ENCODE measurements at regions not wholly inside any gene's neighbourhood (a gene's known extent, or its start where the extent isn't known, plus 50 kb on each side); places are given as distances from the start of the nearest gene placed in this dataset.

DNA sequence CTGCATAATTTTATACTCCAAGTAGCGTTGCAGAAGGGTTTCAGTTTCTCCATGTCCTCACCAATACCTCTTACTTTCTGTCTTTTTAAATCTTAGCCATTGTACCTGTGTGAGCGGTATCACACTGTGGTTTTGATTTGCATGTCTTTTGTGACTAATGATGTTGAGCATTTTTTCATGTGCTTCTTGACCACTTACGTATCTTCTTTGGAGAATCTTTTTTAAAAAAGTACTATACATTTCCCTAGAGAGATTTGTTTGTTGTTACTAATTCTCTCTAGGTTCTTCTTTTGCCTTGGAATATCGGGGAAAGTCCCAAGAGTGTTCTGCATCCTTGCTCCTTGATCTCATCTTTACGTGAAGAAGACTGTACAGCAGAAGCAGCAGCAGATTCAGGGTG is 81.8 kb upstream of the WARS2 start (continued):
- TF ChIP-seq, protein P1, sequence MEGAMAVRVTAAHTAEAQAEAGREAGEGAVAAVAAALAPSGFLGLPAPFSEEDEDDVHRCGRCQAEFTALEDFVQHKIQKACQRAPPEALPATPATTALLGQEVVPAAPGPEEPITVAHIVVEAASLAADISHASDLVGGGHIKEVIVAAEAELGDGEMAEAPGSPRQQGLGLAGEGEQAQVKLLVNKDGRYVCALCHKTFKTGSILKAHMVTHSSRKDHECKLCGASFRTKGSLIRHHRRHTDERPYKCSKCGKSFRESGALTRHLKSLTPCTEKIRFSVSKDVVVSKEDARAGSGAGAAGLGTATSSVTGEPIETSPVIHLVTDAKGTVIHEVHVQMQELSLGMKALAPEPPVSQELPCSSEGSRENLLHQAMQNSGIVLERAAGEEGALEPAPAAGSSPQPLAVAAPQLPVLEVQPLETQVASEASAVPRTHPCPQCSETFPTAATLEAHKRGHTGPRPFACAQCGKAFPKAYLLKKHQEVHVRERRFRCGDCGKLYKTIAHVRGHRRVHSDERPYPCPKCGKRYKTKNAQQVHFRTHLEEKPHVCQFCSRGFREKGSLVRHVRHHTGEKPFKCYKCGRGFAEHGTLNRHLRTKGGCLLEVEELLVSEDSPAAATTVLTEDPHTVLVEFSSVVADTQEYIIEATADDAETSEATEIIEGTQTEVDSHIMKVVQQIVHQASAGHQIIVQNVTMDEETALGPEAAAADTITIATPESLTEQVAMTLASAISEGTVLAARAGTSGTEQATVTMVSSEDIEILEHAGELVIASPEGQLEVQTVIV (IDR thresholded peaks at IDR 0.05; ENCODE audit: borderline replicate concordance, partially characterized antibody) = no peak
- TF ChIP-seq GABPA (IDR thresholded peaks at IDR 0.05; ENCODE audit: low read depth) (no peak), HDAC2 (IDR thresholded peaks at IDR 0.05) (no peak), PAX5 (IDR thresholded peaks at IDR 0.05; ENCODE audit: borderline replicate concordance, low read depth, low read length) (no peak), RCOR1 (conservative IDR thresholded peaks at IDR 0.05; ENCODE audit: low read depth, low read length) (no peak), ZSCAN29 (IDR thresholded peaks at IDR 0.05) (no peak), ESRRA (IDR thresholded peaks at IDR 0.05; ENCODE audit: low read length) (no peak), SRF (IDR thresholded peaks at IDR 0.05; ENCODE audit: low read depth in 2 of 2, low read length in 2 of 2) (no peak), MTA3 (IDR thresholded peaks at IDR 0.05; ENCODE audit: borderline replicate concordance, low read length) (no peak), SPI1 (IDR thresholded peaks at IDR 0.05; ENCODE audit: borderline replicate concordance, insufficient read depth, low read depth, low read length) (no peak), CHD2 (IDR thresholded peaks at IDR 0.05; ENCODE audit: borderline replicate concordance, low read depth, low read length) (no peak), MEF2A (IDR thresholded peaks at IDR 0.05; ENCODE audit: insufficient read depth, low read depth, low read length) (no peak), ZNF217 (IDR thresholded peaks at IDR 0.05) (peak; percentile 66; the same call in 1 of the 2 replicates), BHLHE40 (IDR thresholded peaks at IDR 0.05; ENCODE audit: borderline replicate concordance in 1 of 2, low read depth in 2 of 2, low read length in 1 of 2) (peak; percentile 44 to 47; a peak in 2 of 4 replicates), TCF3 (IDR thresholded peaks at IDR 0.05; ENCODE audit: borderline replicate concordance, insufficient read depth, low read depth, low read length) (no peak), TARDBP (IDR thresholded peaks at IDR 0.05; ENCODE audit: borderline replicate concordance) (no peak), RUNX3 (IDR thresholded peaks at IDR 0.05; ENCODE audit: low read length) (peak; percentile 70)
- TF ChIP-seq, protein P2, sequence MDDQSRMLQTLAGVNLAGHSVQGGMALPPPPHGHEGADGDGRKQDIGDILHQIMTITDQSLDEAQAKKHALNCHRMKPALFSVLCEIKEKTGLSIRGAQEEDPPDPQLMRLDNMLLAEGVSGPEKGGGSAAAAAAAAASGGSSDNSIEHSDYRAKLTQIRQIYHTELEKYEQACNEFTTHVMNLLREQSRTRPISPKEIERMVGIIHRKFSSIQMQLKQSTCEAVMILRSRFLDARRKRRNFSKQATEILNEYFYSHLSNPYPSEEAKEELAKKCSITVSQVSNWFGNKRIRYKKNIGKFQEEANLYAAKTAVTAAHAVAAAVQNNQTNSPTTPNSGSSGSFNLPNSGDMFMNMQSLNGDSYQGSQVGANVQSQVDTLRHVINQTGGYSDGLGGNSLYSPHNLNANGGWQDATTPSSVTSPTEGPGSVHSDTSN (IDR thresholded peaks at IDR 0.05; ENCODE audit: insufficient replicate concordance, low read depth, low read length) = no peak
- TF ChIP-seq, protein P3, sequence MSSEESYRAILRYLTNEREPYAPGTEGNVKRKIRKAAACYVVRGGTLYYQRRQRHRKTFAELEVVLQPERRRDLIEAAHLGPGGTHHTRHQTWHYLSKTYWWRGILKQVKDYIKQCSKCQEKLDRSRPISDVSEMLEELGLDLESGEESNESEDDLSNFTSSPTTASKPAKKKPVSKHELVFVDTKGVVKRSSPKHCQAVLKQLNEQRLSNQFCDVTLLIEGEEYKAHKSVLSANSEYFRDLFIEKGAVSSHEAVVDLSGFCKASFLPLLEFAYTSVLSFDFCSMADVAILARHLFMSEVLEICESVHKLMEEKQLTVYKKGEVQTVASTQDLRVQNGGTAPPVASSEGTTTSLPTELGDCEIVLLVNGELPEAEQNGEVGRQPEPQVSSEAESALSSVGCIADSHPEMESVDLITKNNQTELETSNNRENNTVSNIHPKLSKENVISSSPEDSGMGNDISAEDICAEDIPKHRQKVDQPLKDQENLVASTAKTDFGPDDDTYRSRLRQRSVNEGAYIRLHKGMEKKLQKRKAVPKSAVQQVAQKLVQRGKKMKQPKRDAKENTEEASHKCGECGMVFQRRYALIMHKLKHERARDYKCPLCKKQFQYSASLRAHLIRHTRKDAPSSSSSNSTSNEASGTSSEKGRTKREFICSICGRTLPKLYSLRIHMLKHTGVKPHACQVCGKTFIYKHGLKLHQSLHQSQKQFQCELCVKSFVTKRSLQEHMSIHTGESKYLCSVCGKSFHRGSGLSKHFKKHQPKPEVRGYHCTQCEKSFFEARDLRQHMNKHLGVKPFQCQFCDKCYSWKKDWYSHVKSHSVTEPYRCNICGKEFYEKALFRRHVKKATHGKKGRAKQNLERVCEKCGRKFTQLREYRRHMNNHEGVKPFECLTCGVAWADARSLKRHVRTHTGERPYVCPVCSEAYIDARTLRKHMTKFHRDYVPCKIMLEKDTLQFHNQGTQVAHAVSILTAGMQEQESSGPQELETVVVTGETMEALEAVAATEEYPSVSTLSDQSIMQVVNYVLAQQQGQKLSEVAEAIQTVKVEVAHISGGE (CRISPR knock-in tag; IDR thresholded peaks at IDR 0.05) = no peak
- TF ChIP-seq, protein P4, sequence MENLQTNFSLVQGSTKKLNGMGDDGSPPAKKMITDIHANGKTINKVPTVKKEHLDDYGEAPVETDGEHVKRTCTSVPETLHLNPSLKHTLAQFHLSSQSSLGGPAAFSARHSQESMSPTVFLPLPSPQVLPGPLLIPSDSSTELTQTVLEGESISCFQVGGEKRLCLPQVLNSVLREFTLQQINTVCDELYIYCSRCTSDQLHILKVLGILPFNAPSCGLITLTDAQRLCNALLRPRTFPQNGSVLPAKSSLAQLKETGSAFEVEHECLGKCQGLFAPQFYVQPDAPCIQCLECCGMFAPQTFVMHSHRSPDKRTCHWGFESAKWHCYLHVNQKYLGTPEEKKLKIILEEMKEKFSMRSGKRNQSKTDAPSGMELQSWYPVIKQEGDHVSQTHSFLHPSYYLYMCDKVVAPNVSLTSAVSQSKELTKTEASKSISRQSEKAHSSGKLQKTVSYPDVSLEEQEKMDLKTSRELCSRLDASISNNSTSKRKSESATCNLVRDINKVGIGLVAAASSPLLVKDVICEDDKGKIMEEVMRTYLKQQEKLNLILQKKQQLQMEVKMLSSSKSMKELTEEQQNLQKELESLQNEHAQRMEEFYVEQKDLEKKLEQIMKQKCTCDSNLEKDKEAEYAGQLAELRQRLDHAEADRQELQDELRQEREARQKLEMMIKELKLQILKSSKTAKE (IDR thresholded peaks at IDR 0.05; ENCODE audit: low read depth, poor library complexity, severe bottlenecking) = no peak
- TF ChIP-seq, protein P5, sequence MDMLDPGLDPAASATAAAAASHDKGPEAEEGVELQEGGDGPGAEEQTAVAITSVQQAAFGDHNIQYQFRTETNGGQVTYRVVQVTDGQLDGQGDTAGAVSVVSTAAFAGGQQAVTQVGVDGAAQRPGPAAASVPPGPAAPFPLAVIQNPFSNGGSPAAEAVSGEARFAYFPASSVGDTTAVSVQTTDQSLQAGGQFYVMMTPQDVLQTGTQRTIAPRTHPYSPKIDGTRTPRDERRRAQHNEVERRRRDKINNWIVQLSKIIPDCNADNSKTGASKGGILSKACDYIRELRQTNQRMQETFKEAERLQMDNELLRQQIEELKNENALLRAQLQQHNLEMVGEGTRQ (IDR thresholded peaks at IDR 0.05; ENCODE audit: borderline replicate concordance, low read depth, low read length) = no peak

All from GM12878 (cell line).